Naive thymus-derived CD4-positive, alpha-beta T cell (primary cell): ENCODE measurements at regions not wholly inside any gene's neighbourhood (a gene's known extent, or its start where the extent isn't known, plus 50 kb on each side); places are given as distances from the start of the nearest gene placed in this dataset.

Experiments
- ATAC-seq: fragments of 150-1000 bp; cut with Tn5 transposase; 2 replicates; pipeline ENCODE4 v1.10.0; 2021; ENCODE audit warnings: mild to moderate bottlenecking, moderate library complexity
- CTCF ChIA-PET: fragments of 350-600 bp; sonication (Branson Sonifier 250); formaldehyde crosslinking; loops from one replicate; lab custom pipeline; 2021; ENCODE audit warnings: antibody characterized with exemption; lab: Charles Lee
- POLR2A ChIA-PET: fragments of 350-600 bp; sonication (Branson Sonifier 250); formaldehyde crosslinking; loops from one replicate; lab custom pipeline; 2021; ENCODE audit warnings: antibody characterized with exemption, inconsistent platforms; lab: Charles Lee
- DNase-seq, 9 donors: peaks; one replicate each; pipeline versions ENCODE4 v3.0.0 to v3.0.0-alpha.2; 2020 to 2022; ENCODE audit warnings: mixed read lengths in 1 of 9
- H3K27ac ChIP-seq: one replicate; pipeline ENCODE4 v1.7.0; 2013; ENCODE audit warnings: mild to moderate bottlenecking, low read depth, low read length, moderate library complexity
- H3K27me3 ChIP-seq, 2 donors: one replicate each; pipeline ENCODE4 v1.7.0; 2013; ENCODE audit warnings: low read length in 2 of 2, mild to moderate bottlenecking in 2 of 2, moderate library complexity in 2 of 2; ENCODE audit not compliant: control insufficient read depth in 2 of 2, insufficient read depth in 2 of 2
- H3K36me3 ChIP-seq, 3 experiments: 1 replicate in 2 of 3; 2 replicates in 1 of 3; pipeline ENCODE4 v1.7.0; 2013; ENCODE audit warnings: low read length in 3 of 3, mild to moderate bottlenecking in 3 of 3, moderate library complexity in 1 of 3; ENCODE audit not compliant: insufficient read depth in 3 of 3, control insufficient read depth in 2 of 3
- H3K4me1 ChIP-seq, 2 donors: one replicate each; pipeline ENCODE4 v1.7.0; 2013; ENCODE audit warnings: low read length in 2 of 2, mild to moderate bottlenecking in 2 of 2, moderate library complexity in 1 of 2; ENCODE audit not compliant: control insufficient read depth in 2 of 2, insufficient read depth in 2 of 2
- H3K4me3 ChIP-seq: 2 replicates; pipeline ENCODE4 v1.7.0; 2013; ENCODE audit warnings: mild to moderate bottlenecking, low read length
- H3K9me3 ChIP-seq, 3 experiments: 1 replicate in 2 of 3; 2 replicates in 1 of 3; pipeline ENCODE4 v1.7.0; 2013; ENCODE audit warnings: low read length in 3 of 3; ENCODE audit not compliant: control insufficient read depth in 2 of 3
- H3K27ac Mint-ChIP-seq, 9 donors: one replicate each; pipeline ENCODE4 v1.8.0; 2020 to 2022; ENCODE audit warnings: mixed read lengths in 9 of 9, mild to moderate bottlenecking in 8 of 9, moderate library complexity in 5 of 9, inconsistent platforms in 2 of 9
- H3K27me3 Mint-ChIP-seq, 5 donors: one replicate each; pipeline ENCODE4 v1.8.0; 2021 to 2022; ENCODE audit warnings: mixed read lengths in 5 of 5, mild to moderate bottlenecking in 1 of 5
- H3K36me3 Mint-ChIP-seq, 5 donors: one replicate each; pipeline ENCODE4 v1.8.0; 2020 to 2022; ENCODE audit warnings: mixed read lengths in 5 of 5, mild to moderate bottlenecking in 3 of 5, inconsistent platforms in 1 of 5
- H3K4me1 Mint-ChIP-seq, 7 donors: one replicate each; pipeline ENCODE4 v1.8.0; 2020 to 2022; ENCODE audit warnings: mixed read lengths in 7 of 7, mild to moderate bottlenecking in 3 of 7, inconsistent platforms in 1 of 7
- H3K4me3 Mint-ChIP-seq, 10 donors: one replicate each; pipeline ENCODE4 v1.8.0; 2020 to 2022; ENCODE audit warnings: mild to moderate bottlenecking in 10 of 10, mixed read lengths in 10 of 10, moderate library complexity in 6 of 10, inconsistent platforms in 2 of 10
- H3K9me3 Mint-ChIP-seq, 11 donors: one replicate each; pipeline ENCODE4 v1.8.0; 2020 to 2022; ENCODE audit warnings: mixed read lengths in 11 of 11, mild to moderate bottlenecking in 4 of 11, inconsistent platforms in 1 of 11, moderate library complexity in 1 of 11
- intact Hi-C, 2 donors: fragments of 100-400 bp; cut with micrococcal nuclease; formaldehyde crosslinking; loops; one replicate each; pipeline ENCODE4 v1.15.1; 2023

- DNase-seq (no peak), ATAC-seq (no peak)
- Histone ChIP-seq H3K4me1 (no peaks in the 10 kb centered on the region), H3K27me3 (no peaks in the 10 kb centered on the region), H3K36me3 (no peaks in the 10 kb centered on the region), H3K4me3 (no peak overlapping the region), H3K9me3 (no peaks in the 10 kb centered on the region), H3K27ac (no peak overlapping the region)
- intact Hi-C loops, result no loop called here
- CTCF ChIA-PET, result no interaction called here
- POLR2A ChIA-PET, result no interaction called here
- Mint-ChIP-seq H3K9me3 (peaks cover 0 to 11% (median 3%) of the 10 kb centered on the region in 11 donors), H3K4me1 (no peaks in the 10 kb centered on the region), H3K27me3 (peaks cover 0 to 35% (median 6%) of the 10 kb centered on the region in 5 donors), H3K4me3 (no peak overlapping the region), H3K27ac (no peak overlapping the region), H3K36me3 (peaks cover 0 to 4% (median 0%) of the 10 kb centered on the region in 5 donors)
Observed at GRCh38 chr10:81031774-81032173, 494.1 kb downstream of the SH2D4B start.

- intact Hi-C loops, result no loop called here
- Histone ChIP-seq H3K27ac (no peak overlapping the region), H3K4me1 (no peaks in the 10 kb centered on the region), H3K36me3 (no peaks in the 10 kb centered on the region), H3K4me3 (no peak overlapping the region), H3K27me3 (no peaks in the 10 kb centered on the region), H3K9me3 (no peaks in the 10 kb centered on the region)
- H3K36me3 Mint-ChIP-seq, result peaks cover 0 to 4% (median 0%) of the 10 kb centered on the region in 5 donors
- ChIA-PET CTCF (no interaction called here), POLR2A (no interaction called here)
- H3K27me3 Mint-ChIP-seq, result peaks cover 0 to 24% (median 6%) of the 10 kb centered on the region in 5 donors
- H3K27ac Mint-ChIP-seq, result no peak overlapping the region
- DNase-seq (no peak), ATAC-seq (no peak)
- peaks cover 0 to 11% (median 3%) of the 10 kb centered on the region in 11 donors for H3K9me3 Mint-ChIP-seq
- H3K4me3 Mint-ChIP-seq, result no peak overlapping the region
- no peaks in the 10 kb centered on the region for H3K4me1 Mint-ChIP-seq
Observed at GRCh38 chr10:81034383-81034782, 496.7 kb downstream of the SH2D4B start.

- Histone ChIP-seq H3K4me1 (no peaks in the 10 kb centered on the region), H3K9me3 (no peaks in the 10 kb centered on the region), H3K27ac (no peak overlapping the region), H3K4me3 (no peak overlapping the region), H3K36me3 (no peaks in the 10 kb centered on the region), H3K27me3 (no peaks in the 10 kb centered on the region)
- H3K27me3 Mint-ChIP-seq, result peaks cover 0 to 21% (median 6%) of the 10 kb centered on the region in 5 donors
- no peak overlapping the region for H3K4me3 Mint-ChIP-seq
- no peak overlapping the region for H3K27ac Mint-ChIP-seq
- ATAC-seq, result no peak
- H3K36me3 Mint-ChIP-seq, result peaks cover 0 to 4% (median 0%) of the 10 kb centered on the region in 5 donors
- no peak for DNase-seq
- no peaks in the 10 kb centered on the region for H3K4me1 Mint-ChIP-seq
- peaks cover 0 to 11% (median 3%) of the 10 kb centered on the region in 11 donors for H3K9me3 Mint-ChIP-seq
- POLR2A ChIA-PET, result no interaction called here
- CTCF ChIA-PET, result no interaction called here
- intact Hi-C loops, result no loop called here
Observed at GRCh38 chr10:81036257-81036656, 498.6 kb downstream of the SH2D4B start.

- Mint-ChIP-seq H3K36me3 (peaks cover 0 to 4% (median 0%) of the 10 kb centered on the region in 5 donors), H3K9me3 (peaks cover 0 to 11% (median 3%) of the 10 kb centered on the region in 11 donors), H3K27ac (no peak overlapping the region), H3K4me3 (no peak overlapping the region), H3K27me3 (peaks cover 0 to 6% (median 5%) of the 10 kb centered on the region in 5 donors), H3K4me1 (no peaks in the 10 kb centered on the region)
- no peak for ATAC-seq
- CTCF ChIA-PET, result no interaction called here
- Histone ChIP-seq H3K27ac (no peak overlapping the region), H3K4me3 (no peak overlapping the region), H3K4me1 (no peaks in the 10 kb centered on the region), H3K9me3 (no peaks in the 10 kb centered on the region), H3K27me3 (no peaks in the 10 kb centered on the region), H3K36me3 (no peaks in the 10 kb centered on the region)
- POLR2A ChIA-PET, result no interaction called here
- intact Hi-C loops, result no loop called here
- DNase-seq, result no peak
Observed at GRCh38 chr10:81040031-81040430, 502.3 kb downstream of the SH2D4B start.

GRCh38 chr10:81040940-81041339, 503.2 kb downstream of the SH2D4B start:
- CTCF ChIA-PET, result no interaction called here

GRCh38 chr10:81042647-81043046, 504.9 kb downstream of the SH2D4B start:
- no peak for ATAC-seq
- H3K36me3 Mint-ChIP-seq, result no peaks in the 10 kb centered on the region

More at GRCh38 chr10:81040940-81041339, 503.2 kb downstream of the SH2D4B start:
- H3K4me3 ChIP-seq, result no peak overlapping the region
- POLR2A ChIA-PET, result no interaction called here
- no peak overlapping the region for H3K27ac ChIP-seq
- no peaks in the 10 kb centered on the region for H3K27me3 ChIP-seq
- Mint-ChIP-seq H3K27ac (no peak overlapping the region), H3K4me3 (no peak overlapping the region), H3K4me1 (no peaks in the 10 kb centered on the region), H3K9me3 (peaks cover 0 to 3% (median 0%) of the 10 kb centered on the region in 11 donors), H3K36me3 (no peaks in the 10 kb centered on the region), H3K27me3 (peaks cover 0 to 8% (median 4%) of the 10 kb centered on the region in 5 donors)
- no peaks in the 10 kb centered on the region for H3K36me3 ChIP-seq
- ATAC-seq, result no peak
- H3K9me3 ChIP-seq, result no peaks in the 10 kb centered on the region
- intact Hi-C loops, result no loop called here
- no peak for DNase-seq
- H3K4me1 ChIP-seq, result no peaks in the 10 kb centered on the region

GRCh38 chr10:81065474-81065873, 527.8 kb downstream of the SH2D4B start:
- no peaks in the 10 kb centered on the region for H3K27me3 ChIP-seq
- H3K36me3 Mint-ChIP-seq, result no peaks in the 10 kb centered on the region
- no peaks in the 10 kb centered on the region for H3K36me3 ChIP-seq
- H3K27me3 Mint-ChIP-seq, result peaks cover 0 to 16% (median 4%) of the 10 kb centered on the region in 5 donors
- ATAC-seq (no peak), DNase-seq (no peak)
- POLR2A ChIA-PET, result no interaction called here
- no peak overlapping the region for H3K4me3 ChIP-seq
- H3K27ac ChIP-seq, result no peak overlapping the region
- peaks cover 0 to 3% (median 0%) of the 10 kb centered on the region in 11 donors for H3K9me3 Mint-ChIP-seq
- no peaks in the 10 kb centered on the region for H3K4me1 ChIP-seq
- intact Hi-C loops, result no loop called here
- no peaks in the 10 kb centered on the region for H3K9me3 ChIP-seq
- H3K4me1 Mint-ChIP-seq, result peaks cover 0 to 3% (median 0%) of the 10 kb centered on the region in 7 donors
- H3K4me3 Mint-ChIP-seq, result no peak overlapping the region
- no peak overlapping the region for H3K27ac Mint-ChIP-seq
- CTCF ChIA-PET, result no interaction called here

More at GRCh38 chr10:81042647-81043046, 504.9 kb downstream of the SH2D4B start:
- H3K27ac ChIP-seq, result no peak overlapping the region
- H3K4me3 Mint-ChIP-seq, result no peak overlapping the region
- ChIA-PET POLR2A (no interaction called here), CTCF (no interaction called here)
- no peaks in the 10 kb centered on the region for H3K4me1 Mint-ChIP-seq
- no peak overlapping the region for H3K4me3 ChIP-seq
- intact Hi-C loops, result no loop called here
- no peaks in the 10 kb centered on the region for H3K27me3 ChIP-seq
- DNase-seq, result no peak
- no peaks in the 10 kb centered on the region for H3K9me3 ChIP-seq
- no peaks in the 10 kb centered on the region for H3K36me3 ChIP-seq
- H3K27me3 Mint-ChIP-seq, result peaks cover 2 to 13% (median 7%) of the 10 kb centered on the region in 5 donors
- H3K4me1 ChIP-seq, result no peaks in the 10 kb centered on the region
- peaks cover 0 to 1% (median 0%) of the 10 kb centered on the region in 11 donors for H3K9me3 Mint-ChIP-seq
- no peak overlapping the region for H3K27ac Mint-ChIP-seq
